PFSK-1 (cell line): ENCODE measurements at regions not wholly inside any gene's neighbourhood (a gene's known extent, or its start where the extent isn't known, plus 50 kb on each side); places are given as distances from the start of the nearest gene placed in this dataset.

Source experiments
- POLR2AphosphoS5 ChIP-seq: IDR thresholded peaks from 2 replicates; pipeline ENCODE4 v1.6.1; 2012; ENCODE audit warnings: low read depth, mild to moderate bottlenecking, control low read depth, low read length, moderate library complexity
- SIN3A ChIP-seq: IDR thresholded peaks from 2 replicates; pipeline ENCODE4 v1.6.1; 2012; ENCODE audit warnings: mild to moderate bottlenecking, low read length, moderate library complexity, borderline replicate concordance; ENCODE audit not compliant: insufficient read depth
- TAF1 ChIP-seq: IDR thresholded peaks from 2 replicates; pipeline ENCODE4 v1.6.1; 2012; ENCODE audit warnings: low read length, control low read depth, borderline replicate concordance; ENCODE audit not compliant: insufficient read depth
- TF ChIP-seq, protein P1 (sequence below), 2 experiments: IDR thresholded peaks; 2 replicates each; pipeline versions ENCODE4 v1.6.1 to v1.8.0; 2011 to 2012; ENCODE audit warnings: low read depth in 2 of 2, low read length in 2 of 2, control low read depth in 1 of 2, inconsistent platforms in 1 of 2, mild to moderate bottlenecking in 1 of 2, moderate library complexity in 1 of 2; ENCODE audit not compliant: insufficient read depth in 1 of 2

- no peak for TF ChIP-seq TAF1
- no peak for TF ChIP-seq SIN3A
- no peak for TF ChIP-seq POLR2AphosphoS5
- TF ChIP-seq, protein P1, sequence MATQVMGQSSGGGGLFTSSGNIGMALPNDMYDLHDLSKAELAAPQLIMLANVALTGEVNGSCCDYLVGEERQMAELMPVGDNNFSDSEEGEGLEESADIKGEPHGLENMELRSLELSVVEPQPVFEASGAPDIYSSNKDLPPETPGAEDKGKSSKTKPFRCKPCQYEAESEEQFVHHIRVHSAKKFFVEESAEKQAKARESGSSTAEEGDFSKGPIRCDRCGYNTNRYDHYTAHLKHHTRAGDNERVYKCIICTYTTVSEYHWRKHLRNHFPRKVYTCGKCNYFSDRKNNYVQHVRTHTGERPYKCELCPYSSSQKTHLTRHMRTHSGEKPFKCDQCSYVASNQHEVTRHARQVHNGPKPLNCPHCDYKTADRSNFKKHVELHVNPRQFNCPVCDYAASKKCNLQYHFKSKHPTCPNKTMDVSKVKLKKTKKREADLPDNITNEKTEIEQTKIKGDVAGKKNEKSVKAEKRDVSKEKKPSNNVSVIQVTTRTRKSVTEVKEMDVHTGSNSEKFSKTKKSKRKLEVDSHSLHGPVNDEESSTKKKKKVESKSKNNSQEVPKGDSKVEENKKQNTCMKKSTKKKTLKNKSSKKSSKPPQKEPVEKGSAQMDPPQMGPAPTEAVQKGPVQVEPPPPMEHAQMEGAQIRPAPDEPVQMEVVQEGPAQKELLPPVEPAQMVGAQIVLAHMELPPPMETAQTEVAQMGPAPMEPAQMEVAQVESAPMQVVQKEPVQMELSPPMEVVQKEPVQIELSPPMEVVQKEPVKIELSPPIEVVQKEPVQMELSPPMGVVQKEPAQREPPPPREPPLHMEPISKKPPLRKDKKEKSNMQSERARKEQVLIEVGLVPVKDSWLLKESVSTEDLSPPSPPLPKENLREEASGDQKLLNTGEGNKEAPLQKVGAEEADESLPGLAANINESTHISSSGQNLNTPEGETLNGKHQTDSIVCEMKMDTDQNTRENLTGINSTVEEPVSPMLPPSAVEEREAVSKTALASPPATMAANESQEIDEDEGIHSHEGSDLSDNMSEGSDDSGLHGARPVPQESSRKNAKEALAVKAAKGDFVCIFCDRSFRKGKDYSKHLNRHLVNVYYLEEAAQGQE (IDR thresholded peaks at IDR 0.05; ENCODE audit: insufficient read depth in 1 of 2, low read depth in 2 of 2, low read length in 2 of 2) = no peak
Measured at GRCh38 chr6:150710236-150710635, 110.6 kb downstream of the PLEKHG1 start.
